Activated naive CD4-positive, alpha-beta T cell treated with anti-CD3 and anti-CD28 coated beads, Interleukin-2, amount 50 U/mL, for 24 hours (primary cell): ENCODE measurements at regions not wholly inside any gene's neighbourhood (a gene's known extent, or its start where the extent isn't known, plus 50 kb on each side); places are given as distances from the start of the nearest gene placed in this dataset.
"Not testable (repeated sequence)": the region's sequence is repeated elsewhere in the genome, so short reads cannot be mapped to it uniquely, and the experiment has no call there.

ENCODE experiments used
- H3K27ac Mint-ChIP-seq: one replicate; pipeline ENCODE4 v1.8.0; 2021; ENCODE audit warnings: mild to moderate bottlenecking, mixed read lengths
- H3K27me3 Mint-ChIP-seq: one replicate; pipeline ENCODE4 v1.8.0; 2021; ENCODE audit warnings: mixed read lengths
- H3K36me3 Mint-ChIP-seq: one replicate; pipeline ENCODE4 v1.8.0; 2021; ENCODE audit warnings: mixed read lengths
- H3K4me1 Mint-ChIP-seq: one replicate; pipeline ENCODE4 v1.8.0; 2021; ENCODE audit warnings: mixed read lengths
- H3K4me3 Mint-ChIP-seq: one replicate; pipeline ENCODE4 v1.8.0; 2021; ENCODE audit warnings: mild to moderate bottlenecking, mixed read lengths
- H3K9me3 Mint-ChIP-seq: one replicate; pipeline ENCODE4 v1.8.0; 2021; ENCODE audit warnings: mixed read lengths

- H3K36me3 Mint-ChIP-seq, result no peaks in the 10 kb centered on the region
- H3K4me3 Mint-ChIP-seq, result no peak overlapping the region
- no peaks in the 10 kb centered on the region for H3K4me1 Mint-ChIP-seq
- peaks cover 4% of the 10 kb centered on the region for H3K9me3 Mint-ChIP-seq
- H3K27me3 Mint-ChIP-seq, result peaks cover 2% of the 10 kb centered on the region
- no peak overlapping the region for H3K27ac Mint-ChIP-seq
These were observed 332.1 kb upstream of the FAM98A start for GRCh38 chr2:33931164-33931563.

- H3K9me3 Mint-ChIP-seq, result peaks cover 4% of the 10 kb centered on the region
- no peaks in the 10 kb centered on the region for H3K36me3 Mint-ChIP-seq
- peaks cover 2% of the 10 kb centered on the region for H3K27me3 Mint-ChIP-seq
- no peaks in the 10 kb centered on the region for H3K4me1 Mint-ChIP-seq
- H3K27ac Mint-ChIP-seq, result no peak overlapping the region
- no peak overlapping the region for H3K4me3 Mint-ChIP-seq
These were observed 330.4 kb upstream of the FAM98A start for GRCh38 chr2:33929467-33929866.

GRCh38 chr2:33927756-33928155 is 328.7 kb upstream of the FAM98A start:
- H3K27me3 Mint-ChIP-seq, result peaks cover 2% of the 10 kb centered on the region
- H3K9me3 Mint-ChIP-seq, result peaks cover 9% of the 10 kb centered on the region
- no peak overlapping the region for H3K27ac Mint-ChIP-seq
- no peaks in the 10 kb centered on the region for H3K36me3 Mint-ChIP-seq
- H3K4me1 Mint-ChIP-seq, result no peaks in the 10 kb centered on the region
- H3K4me3 Mint-ChIP-seq, result no peak overlapping the region

GRCh38 chr2:33925311-33925710 is 326.2 kb upstream of the FAM98A start:
- no peak overlapping the region for H3K27ac Mint-ChIP-seq
- H3K27me3 Mint-ChIP-seq, result peaks cover 2% of the 10 kb centered on the region
- peaks cover 9% of the 10 kb centered on the region for H3K9me3 Mint-ChIP-seq
- H3K36me3 Mint-ChIP-seq, result no peaks in the 10 kb centered on the region
- H3K4me3 Mint-ChIP-seq, result no peak overlapping the region
- H3K4me1 Mint-ChIP-seq, result no peaks in the 10 kb centered on the region

- H3K4me1 Mint-ChIP-seq, result no peaks in the 10 kb centered on the region
- H3K36me3 Mint-ChIP-seq, result no peaks in the 10 kb centered on the region
- H3K27me3 Mint-ChIP-seq, result peaks cover 2% of the 10 kb centered on the region
- H3K9me3 Mint-ChIP-seq, result peaks cover 9% of the 10 kb centered on the region
- no peak overlapping the region for H3K27ac Mint-ChIP-seq
- no peak overlapping the region for H3K4me3 Mint-ChIP-seq
These were observed 325.6 kb upstream of the FAM98A start for GRCh38 chr2:33924586-33925169.

- Mint-ChIP-seq H3K9me3 (peaks cover 28% of the 10 kb centered on the region), H3K27me3 (no peaks in the 10 kb centered on the region), H3K36me3 (no peaks in the 10 kb centered on the region), H3K27ac (no peak overlapping the region), H3K4me3 (no peak overlapping the region), H3K4me1 (no peaks in the 10 kb centered on the region)
These were observed 318.2 kb upstream of the FAM98A start for GRCh38 chr2:33917252-33917651.

- Mint-ChIP-seq H3K9me3 (peaks cover 28% of the 10 kb centered on the region), H3K4me1 (no peaks in the 10 kb centered on the region), H3K4me3 (no peak overlapping the region), H3K36me3 (no peaks in the 10 kb centered on the region), H3K27me3 (peaks cover 1% of the 10 kb centered on the region), H3K27ac (no peak overlapping the region)
These were observed 314.0 kb upstream of the FAM98A start for GRCh38 chr2:33913071-33913616.

- Mint-ChIP-seq H3K9me3 (peaks cover 28% of the 10 kb centered on the region), H3K4me1 (no peaks in the 10 kb centered on the region), H3K27me3 (peaks cover 1% of the 10 kb centered on the region), H3K27ac (no peak overlapping the region), H3K36me3 (no peaks in the 10 kb centered on the region), H3K4me3 (no peak overlapping the region)
These were observed 312.2 kb upstream of the FAM98A start for GRCh38 chr2:33911327-33911726.

GRCh38 chr2:33909945-33910695 is 311.0 kb upstream of the FAM98A start:
- H3K4me1 Mint-ChIP-seq, result no peaks in the 10 kb centered on the region
- H3K4me3 Mint-ChIP-seq, result no peak overlapping the region
- peaks cover 1% of the 10 kb centered on the region for H3K27me3 Mint-ChIP-seq
- peaks cover 18% of the 10 kb centered on the region for H3K9me3 Mint-ChIP-seq
- no peak overlapping the region for H3K27ac Mint-ChIP-seq
- no peaks in the 10 kb centered on the region for H3K36me3 Mint-ChIP-seq

GRCh38 chr2:33907866-33908265 is 308.8 kb upstream of the FAM98A start:
- Mint-ChIP-seq H3K9me3 (peaks cover 8% of the 10 kb centered on the region), H3K4me3 (no peak overlapping the region), H3K27ac (no peak overlapping the region), H3K36me3 (peaks cover 2% of the 10 kb centered on the region), H3K27me3 (peaks cover 1% of the 10 kb centered on the region), H3K4me1 (no peaks in the 10 kb centered on the region)

GRCh38 chr2:33906129-33906528 is 307.0 kb upstream of the FAM98A start:
- H3K36me3 Mint-ChIP-seq, H3K4me1 Mint-ChIP-seq, H3K4me3 Mint-ChIP-seq, H3K27ac Mint-ChIP-seq, H3K27me3 Mint-ChIP-seq: not testable (repeated sequence)
- H3K9me3 Mint-ChIP-seq, result peaks cover 11% of the 10 kb centered on the region

GRCh38 chr2:33904801-33905200 is 305.7 kb upstream of the FAM98A start:
- Mint-ChIP-seq H3K27ac (no peak overlapping the region), H3K36me3 (peaks cover 2% of the 10 kb centered on the region), H3K9me3 (peaks cover 11% of the 10 kb centered on the region), H3K27me3 (no peaks in the 10 kb centered on the region), H3K4me3 (no peak overlapping the region), H3K4me1 (no peaks in the 10 kb centered on the region)

GRCh38 chr2:33903701-33904100 is 304.6 kb upstream of the FAM98A start:
- Mint-ChIP-seq H3K27me3 (no peaks in the 10 kb centered on the region), H3K9me3 (peaks cover 11% of the 10 kb centered on the region), H3K4me3 (no peak overlapping the region)

GRCh38 chr2:33903215-33903614 is 304.1 kb upstream of the FAM98A start:
- Mint-ChIP-seq H3K9me3 (peaks cover 11% of the 10 kb centered on the region), H3K27me3 (no peaks in the 10 kb centered on the region), H3K36me3 (peaks cover 2% of the 10 kb centered on the region), H3K4me1 (no peaks in the 10 kb centered on the region), H3K27ac (no peak overlapping the region), H3K4me3 (no peak overlapping the region)

More at GRCh38 chr2:33903701-33904100, 304.6 kb upstream of the FAM98A start:
- Mint-ChIP-seq H3K27ac (no peak overlapping the region), H3K4me1 (no peaks in the 10 kb centered on the region), H3K36me3 (peaks cover 2% of the 10 kb centered on the region)

GRCh38 chr2:33900610-33901009 is 301.5 kb upstream of the FAM98A start:
- Mint-ChIP-seq H3K4me3 (no peak overlapping the region), H3K9me3 (peaks cover 11% of the 10 kb centered on the region), H3K27me3 (no peaks in the 10 kb centered on the region), H3K4me1 (no peaks in the 10 kb centered on the region), H3K36me3 (peaks cover 2% of the 10 kb centered on the region), H3K27ac (no peak overlapping the region)

GRCh38 chr2:33897741-33898140 is 298.6 kb upstream of the FAM98A start:
- Mint-ChIP-seq H3K36me3 (no peaks in the 10 kb centered on the region), H3K27ac (no peak overlapping the region), H3K4me1 (no peaks in the 10 kb centered on the region), H3K27me3 (no peaks in the 10 kb centered on the region), H3K9me3 (peaks cover 5% of the 10 kb centered on the region), H3K4me3 (no peak overlapping the region)
